ENCODE measurements at regions not wholly inside any gene's neighbourhood (a gene's known extent, or its start where the extent isn't known, plus 50 kb on each side); places are given as distances from the start of the nearest gene placed in this dataset.
"Not testable (repeated sequence)": the region's sequence is repeated elsewhere in the genome, so short reads cannot be mapped to it uniquely, and the experiment has no call there.

GRCh38 chr2:144975881-144976280, 456.0 kb upstream of the ZEB2 start:
- 88 to 91% methylated on average over 3 of the region's 3 CpGs for WGBS, 2 donors
- ATAC-seq (ENCODE audit: low FRiP score), result no peak
- no peak overlapping the region for H3K4me3 ChIP-seq (ENCODE audit: low read length in 2 of 2)
- H3K27ac ChIP-seq (ENCODE audit: low read depth in 1 of 2, low read length in 2 of 2), result no peak overlapping the region
- intact Hi-C loops (cut with DNase I), result no loop called here
- H3K36me3 ChIP-seq (ENCODE audit: control insufficient read depth in 1 of 2, insufficient read depth in 2 of 2, low read length in 1 of 2), result no peaks in the 10 kb centered on the region
- H3K27me3 ChIP-seq (ENCODE audit: control insufficient read depth in 1 of 2, insufficient read depth in 2 of 2, low read length in 1 of 2), result no peaks in the 10 kb centered on the region
- no peaks in the 10 kb centered on the region for H3K9me3 ChIP-seq (ENCODE audit: control insufficient read depth, low read length)
- no peak for DNase-seq
- no peaks in the 10 kb centered on the region for H3K4me1 ChIP-seq (ENCODE audit: control insufficient read depth in 1 of 2, insufficient read depth in 2 of 2, low read length in 2 of 2)

- WGBS, 2 donors, result 71 to 72% methylated on average over 3 of the region's 3 CpGs
These were observed 452.8 kb upstream of the ZEB2 start for GRCh38 chr2:144972676-144973075.

GRCh38 chr2:144971786-144972335, 451.9 kb upstream of the ZEB2 start:
- WGBS, 2 donors, result 76 to 81% methylated on average over 6 of the region's 6 CpGs
- peaks cover 0 to 2% of the 10 kb centered on the region in 2 donors for H3K27me3 ChIP-seq (ENCODE audit: control insufficient read depth in 1 of 2, insufficient read depth in 2 of 2, low read length in 1 of 2)

More at GRCh38 chr2:144972676-144973075, 452.8 kb upstream of the ZEB2 start:
- Histone ChIP-seq H3K4me1 (ENCODE audit: control insufficient read depth in 1 of 2, insufficient read depth in 2 of 2, low read length in 2 of 2) (no peaks in the 10 kb centered on the region), H3K27ac (ENCODE audit: low read depth in 1 of 2, low read length in 2 of 2) (no peak overlapping the region), H3K9me3 (ENCODE audit: control insufficient read depth, low read length) (peaks cover 2% of the 10 kb centered on the region), H3K4me3 (ENCODE audit: low read length in 2 of 2) (no peak overlapping the region), H3K36me3 (ENCODE audit: control insufficient read depth in 1 of 2, insufficient read depth in 2 of 2, low read length in 1 of 2) (no peaks in the 10 kb centered on the region), H3K27me3 (ENCODE audit: control insufficient read depth in 1 of 2, insufficient read depth in 2 of 2, low read length in 1 of 2) (peaks cover 0 to 2% of the 10 kb centered on the region in 2 donors)
- intact Hi-C loops (cut with DNase I), result no loop called here
- DNase-seq, result no peak
- no peak for ATAC-seq (ENCODE audit: low FRiP score)

GRCh38 chr2:144970410-144970809, 450.5 kb upstream of the ZEB2 start:
- H3K27ac ChIP-seq (ENCODE audit: low read depth in 1 of 2, low read length in 2 of 2); H3K27me3 ChIP-seq (ENCODE audit: control insufficient read depth in 1 of 2, insufficient read depth in 2 of 2, low read length in 1 of 2); DNase-seq; H3K9me3 ChIP-seq (ENCODE audit: control insufficient read depth, low read length); H3K4me1 ChIP-seq (ENCODE audit: control insufficient read depth in 1 of 2, insufficient read depth in 2 of 2, low read length in 2 of 2); H3K36me3 ChIP-seq (ENCODE audit: control insufficient read depth in 1 of 2, insufficient read depth in 2 of 2, low read length in 1 of 2); ATAC-seq (ENCODE audit: low FRiP score); intact Hi-C loops (cut with DNase I); H3K4me3 ChIP-seq (ENCODE audit: low read length in 2 of 2): not testable (repeated sequence)
- WGBS, 2 donors, result 94 to 95% methylated on average over 1 of the region's 1 CpG

More at GRCh38 chr2:144971786-144972335, 451.9 kb upstream of the ZEB2 start:
- peaks cover 2% of the 10 kb centered on the region for H3K9me3 ChIP-seq (ENCODE audit: control insufficient read depth, low read length)
- H3K27ac ChIP-seq (ENCODE audit: low read depth in 1 of 2, low read length in 2 of 2), result no peak overlapping the region
- H3K4me3 ChIP-seq (ENCODE audit: low read length in 2 of 2), result no peak overlapping the region
- DNase-seq, result no peak
- H3K4me1 ChIP-seq (ENCODE audit: control insufficient read depth in 1 of 2, insufficient read depth in 2 of 2, low read length in 2 of 2), result no peaks in the 10 kb centered on the region
- no peak for ATAC-seq (ENCODE audit: low FRiP score)
- no peaks in the 10 kb centered on the region for H3K36me3 ChIP-seq (ENCODE audit: control insufficient read depth in 1 of 2, insufficient read depth in 2 of 2, low read length in 1 of 2)
- intact Hi-C loops (cut with DNase I), result no loop called here

GRCh38 chr2:144969564-144969963, 449.6 kb upstream of the ZEB2 start:
- H3K4me1 ChIP-seq (ENCODE audit: control insufficient read depth in 1 of 2, insufficient read depth in 2 of 2, low read length in 2 of 2); H3K36me3 ChIP-seq (ENCODE audit: control insufficient read depth in 1 of 2, insufficient read depth in 2 of 2, low read length in 1 of 2); H3K4me3 ChIP-seq (ENCODE audit: low read length in 2 of 2); H3K27me3 ChIP-seq (ENCODE audit: control insufficient read depth in 1 of 2, insufficient read depth in 2 of 2, low read length in 1 of 2); intact Hi-C loops (cut with DNase I); DNase-seq; H3K9me3 ChIP-seq (ENCODE audit: control insufficient read depth, low read length); H3K27ac ChIP-seq (ENCODE audit: low read depth in 1 of 2, low read length in 2 of 2); ATAC-seq (ENCODE audit: low FRiP score): not testable (repeated sequence)
- WGBS, 2 donors, result 97 to 100% methylated on average over 1 of the region's 1 CpG

GRCh38 chr2:144967961-144968360, 448.0 kb upstream of the ZEB2 start:
- Histone ChIP-seq H3K27ac (ENCODE audit: low read depth in 1 of 2, low read length in 2 of 2) (no peak overlapping the region), H3K9me3 (ENCODE audit: control insufficient read depth, low read length) (peaks cover 2% of the 10 kb centered on the region), H3K4me3 (ENCODE audit: low read length in 2 of 2) (no peak overlapping the region), H3K36me3 (ENCODE audit: control insufficient read depth in 1 of 2, insufficient read depth in 2 of 2, low read length in 1 of 2) (no peaks in the 10 kb centered on the region), H3K4me1 (ENCODE audit: control insufficient read depth in 1 of 2, insufficient read depth in 2 of 2, low read length in 2 of 2) (no peaks in the 10 kb centered on the region), H3K27me3 (ENCODE audit: control insufficient read depth in 1 of 2, insufficient read depth in 2 of 2, low read length in 1 of 2) (peaks cover 0 to 2% of the 10 kb centered on the region in 2 donors)
- WGBS, 2 donors, result 94 to 96% methylated on average over 2 of the region's 2 CpGs
- intact Hi-C loops (cut with DNase I), result no loop called here
- no peak for ATAC-seq (ENCODE audit: low FRiP score)
- no peak for DNase-seq

- no peak for ATAC-seq (ENCODE audit: low FRiP score)
- H3K9me3 ChIP-seq (ENCODE audit: control insufficient read depth, low read length), result peaks cover 2% of the 10 kb centered on the region
- H3K27me3 ChIP-seq (ENCODE audit: control insufficient read depth in 1 of 2, insufficient read depth in 2 of 2, low read length in 1 of 2), result peaks cover 0 to 2% of the 10 kb centered on the region in 2 donors
- no peaks in the 10 kb centered on the region for H3K36me3 ChIP-seq (ENCODE audit: control insufficient read depth in 1 of 2, insufficient read depth in 2 of 2, low read length in 1 of 2)
- 91 to 94% methylated on average over 4 of the region's 4 CpGs for WGBS, 2 donors
- intact Hi-C loops (cut with DNase I), result no loop called here
- H3K4me3 ChIP-seq (ENCODE audit: low read length in 2 of 2), result no peak overlapping the region
- H3K4me1 ChIP-seq (ENCODE audit: control insufficient read depth in 1 of 2, insufficient read depth in 2 of 2, low read length in 2 of 2), result no peaks in the 10 kb centered on the region
- no peak overlapping the region for H3K27ac ChIP-seq (ENCODE audit: low read depth in 1 of 2, low read length in 2 of 2)
- no peak for DNase-seq
These were observed 445.3 kb upstream of the ZEB2 start for GRCh38 chr2:144965172-144965571.

GRCh38 chr2:144963031-144963430, 443.1 kb upstream of the ZEB2 start:
- Histone ChIP-seq H3K9me3 (ENCODE audit: control insufficient read depth, low read length) (no peaks in the 10 kb centered on the region), H3K36me3 (ENCODE audit: control insufficient read depth in 1 of 2, insufficient read depth in 2 of 2, low read length in 1 of 2) (no peaks in the 10 kb centered on the region), H3K27me3 (ENCODE audit: control insufficient read depth in 1 of 2, insufficient read depth in 2 of 2, low read length in 1 of 2) (no peaks in the 10 kb centered on the region), H3K4me3 (ENCODE audit: low read length in 2 of 2) (no peak overlapping the region), H3K27ac (ENCODE audit: low read depth in 1 of 2, low read length in 2 of 2) (no peak overlapping the region), H3K4me1 (ENCODE audit: control insufficient read depth in 1 of 2, insufficient read depth in 2 of 2, low read length in 2 of 2) (no peaks in the 10 kb centered on the region)
- DNase-seq (no peak), ATAC-seq (ENCODE audit: low FRiP score) (no peak)
- WGBS, 2 donors, result 80 to 88% methylated on average over 2 of the region's 2 CpGs
- intact Hi-C loops (cut with DNase I), result no loop called here

- intact Hi-C loops (cut with DNase I), result loop anchor here in 1 of 2 donors (5.0 kb wide), 1 partner anchor 33 kb away; no protein-coding TSS in a partner anchor
- 79 to 90% methylated on average over 2 of the region's 2 CpGs for WGBS, 2 donors
- H3K36me3 ChIP-seq (ENCODE audit: control insufficient read depth in 1 of 2, insufficient read depth in 2 of 2, low read length in 1 of 2), result no peaks in the 10 kb centered on the region
- no peak overlapping the region for H3K4me3 ChIP-seq (ENCODE audit: low read length in 2 of 2)
- ATAC-seq (ENCODE audit: low FRiP score) (no peak), DNase-seq (no peak)
- no peak overlapping the region for H3K27ac ChIP-seq (ENCODE audit: low read depth in 1 of 2, low read length in 2 of 2)
- H3K9me3 ChIP-seq (ENCODE audit: control insufficient read depth, low read length), result no peaks in the 10 kb centered on the region
- no peaks in the 10 kb centered on the region for H3K27me3 ChIP-seq (ENCODE audit: control insufficient read depth in 1 of 2, insufficient read depth in 2 of 2, low read length in 1 of 2)
- no peaks in the 10 kb centered on the region for H3K4me1 ChIP-seq (ENCODE audit: control insufficient read depth in 1 of 2, insufficient read depth in 2 of 2, low read length in 2 of 2)
These were observed 439.5 kb upstream of the ZEB2 start for GRCh38 chr2:144959416-144959815.
